ENCODE measurements at regions not wholly inside any gene's neighbourhood (a gene's known extent, or its start where the extent isn't known, plus 50 kb on each side); places are given as distances from the start of the nearest gene placed in this dataset.

- intact Hi-C loops (cut with micrococcal nuclease) = no loop called here
These were observed 141.1 kb downstream of the SLC15A5 start for GRCh38 chr12:16136219-16136988.

GRCh38 chr12:16135323-16135722 lies 142.2 kb downstream of the SLC15A5 start:
- intact Hi-C loops (cut with micrococcal nuclease) = no loop called here
- ATAC-seq (no peak), DNase-seq (no peak)

More at GRCh38 chr12:16136219-16136988, 141.1 kb downstream of the SLC15A5 start:
- DNase-seq = no peak
- ATAC-seq = no peak

- no peak for DNase-seq
- intact Hi-C loops (cut with micrococcal nuclease) = no loop called here
- no peak for ATAC-seq
These were observed 147.1 kb downstream of the SLC15A5 start for GRCh38 chr12:16130343-16130742.

- ATAC-seq (no peak), DNase-seq (no peak)
- intact Hi-C loops (cut with micrococcal nuclease) = no loop called here
These were observed 155.5 kb downstream of the SLC15A5 start for GRCh38 chr12:16121953-16122352.

- intact Hi-C loops (cut with micrococcal nuclease) = no loop called here
- DNase-seq (no peak), ATAC-seq (no peak)
These were observed 157.7 kb downstream of the SLC15A5 start for GRCh38 chr12:16119618-16120415.

- intact Hi-C loops (cut with micrococcal nuclease) = no loop called here
- ATAC-seq = no peak
- no peak for DNase-seq
These were observed 158.9 kb downstream of the SLC15A5 start for GRCh38 chr12:16118586-16118985.

- intact Hi-C loops (cut with micrococcal nuclease) = no loop called here
- ATAC-seq (peak; percentile 80), DNase-seq (no peak)
These were observed 164.6 kb downstream of the SLC15A5 start for GRCh38 chr12:16112612-16113560.

- DNase-seq (no peak), ATAC-seq (no peak)
- intact Hi-C loops (cut with micrococcal nuclease) = no loop called here
These were observed 165.4 kb downstream of the SLC15A5 start for GRCh38 chr12:16112130-16112529.

- no peak for ATAC-seq
- no peak for DNase-seq
These were observed 166.9 kb downstream of the SLC15A5 start for GRCh38 chr12:16110596-16110995.

GRCh38 chr12:16103851-16104250 lies 173.6 kb downstream of the SLC15A5 start:
- intact Hi-C loops (cut with micrococcal nuclease) = no loop called here
- ATAC-seq (no peak), DNase-seq (no peak)

More at GRCh38 chr12:16110596-16110995, 166.9 kb downstream of the SLC15A5 start:
- intact Hi-C loops (cut with micrococcal nuclease) = no loop called here

GRCh38 chr12:16100206-16100605 lies 177.3 kb downstream of the SLC15A5 start:
- intact Hi-C loops (cut with micrococcal nuclease) = no loop called here
- no peak for ATAC-seq
- no peak for DNase-seq

GRCh38 chr12:16096273-16096849 lies 181.1 kb downstream of the SLC15A5 start:
- intact Hi-C loops (cut with micrococcal nuclease) = no loop called here
- no peak for DNase-seq
- ATAC-seq = no peak

GRCh38 chr12:16095531-16096110 lies 181.9 kb downstream of the SLC15A5 start:
- no peak for DNase-seq
- ATAC-seq = no peak
- intact Hi-C loops (cut with micrococcal nuclease) = no loop called here

- intact Hi-C loops (cut with micrococcal nuclease) = no loop called here
- DNase-seq (no peak), ATAC-seq (no peak)
These were observed 183.0 kb downstream of the SLC15A5 start for GRCh38 chr12:16094437-16094836.

GRCh38 chr12:16093825-16094224 lies 182.7 kb downstream of the DERA start:
- ATAC-seq (no peak), DNase-seq (no peak)
- intact Hi-C loops (cut with micrococcal nuclease) = no loop called here

GRCh38 chr12:16090974-16091373 lies 179.8 kb downstream of the DERA start:
- intact Hi-C loops (cut with micrococcal nuclease) = no loop called here
- ATAC-seq (no peak), DNase-seq (no peak)

GRCh38 chr12:16088421-16088820 lies 177.3 kb downstream of the DERA start:
- intact Hi-C loops (cut with micrococcal nuclease) = no loop called here
- no peak for ATAC-seq
- DNase-seq = no peak

All from left ventricle myocardium superior (tissue), 1 donor.